Neutrophil (primary cell): ENCODE measurements at regions not wholly inside any gene's neighbourhood (a gene's known extent, or its start where the extent isn't known, plus 50 kb on each side); places are given as distances from the start of the nearest gene placed in this dataset.

ENCODE experiments used
- H3K27ac ChIP-seq: fragments of 200-600 bp; sonication (generic); 2 replicates; pipeline ENCODE4 v1.5.1; 2016; ENCODE audit warnings: mild to moderate bottlenecking, moderate library complexity
- H3K27me3 ChIP-seq: fragments of 200-600 bp; sonication (generic); 2 replicates; pipeline ENCODE4 v1.6.0; 2016; ENCODE audit warnings: mild to moderate bottlenecking
- H3K36me3 ChIP-seq: fragments of 200-600 bp; sonication (generic); 2 replicates; pipeline ENCODE4 v1.5.1; 2017
- H3K4me1 ChIP-seq, 2 experiments: fragments of 200-600 bp in 1 of 2; sonication (generic) in 1 of 2; 1 replicate in 1 of 2; 2 replicates in 1 of 2; pipeline versions ENCODE4 v1.5.1 to v1.6.1; 2013 to 2016; ENCODE audit warnings: low read depth in 1 of 2, low read length in 1 of 2, mild to moderate bottlenecking in 1 of 2, moderate library complexity in 1 of 2; ENCODE audit not compliant: control insufficient read depth in 1 of 2, insufficient read depth in 1 of 2
- H3K4me3 ChIP-seq, 2 experiments: fragments of 200-600 bp in 1 of 2; sonication (generic) in 1 of 2; 1 replicate in 1 of 2; 2 replicates in 1 of 2; pipeline ENCODE4 v1.5.1; 2013 to 2016; ENCODE audit warnings: low read depth in 1 of 2, low read length in 1 of 2, mild to moderate bottlenecking in 1 of 2, moderate library complexity in 1 of 2
- H3K9me3 ChIP-seq: fragments of 200-600 bp; sonication (generic); 2 replicates; pipeline ENCODE4 v1.5.1; 2016
- CTCF ChIP-seq: fragments of 200-600 bp; sonication (generic); IDR thresholded peaks from 2 replicates; pipeline ENCODE4 v1.5.1; 2016; ENCODE audit warnings: antibody characterized with exemption

DNA sequence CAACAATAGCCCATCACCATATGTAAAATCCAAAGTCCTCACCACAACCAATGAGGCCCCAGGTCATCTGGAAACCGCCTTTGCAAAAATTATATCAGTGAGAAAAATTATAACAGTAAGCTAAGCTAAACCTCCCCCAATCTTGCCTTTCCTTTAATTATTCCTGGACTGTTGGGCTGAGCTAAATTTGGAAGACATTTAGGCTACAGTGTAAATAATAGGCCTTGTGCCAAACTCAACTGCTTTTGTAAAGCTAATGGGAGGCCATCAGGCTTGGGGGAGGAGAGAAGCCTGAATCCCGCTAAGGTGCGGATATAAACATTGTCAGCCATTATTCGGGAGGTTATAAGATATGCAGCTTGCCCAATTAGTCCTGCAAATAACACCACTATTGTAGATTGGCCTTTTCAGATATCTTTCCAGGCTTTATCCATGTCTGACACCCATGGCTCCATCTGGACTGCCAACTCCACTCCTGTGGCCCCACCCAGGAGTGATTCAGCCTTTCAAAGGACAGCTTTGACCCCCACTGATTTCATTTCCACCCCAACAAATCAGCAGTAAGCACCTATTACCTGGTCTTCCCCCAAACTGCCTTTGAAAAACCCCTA lies 53.0 kb upstream of the CA12 start:
- Histone ChIP-seq H3K9me3 (no peaks in the 10 kb centered on the region), H3K4me3 (no peak overlapping the region), H3K4me1 (peaks cover 8% of the 10 kb centered on the region in 2 experiments), H3K27me3 (no peaks in the 10 kb centered on the region), H3K36me3 (no peaks in the 10 kb centered on the region), H3K27ac (no peak overlapping the region)
- no peak for TF ChIP-seq CTCF

DNA sequence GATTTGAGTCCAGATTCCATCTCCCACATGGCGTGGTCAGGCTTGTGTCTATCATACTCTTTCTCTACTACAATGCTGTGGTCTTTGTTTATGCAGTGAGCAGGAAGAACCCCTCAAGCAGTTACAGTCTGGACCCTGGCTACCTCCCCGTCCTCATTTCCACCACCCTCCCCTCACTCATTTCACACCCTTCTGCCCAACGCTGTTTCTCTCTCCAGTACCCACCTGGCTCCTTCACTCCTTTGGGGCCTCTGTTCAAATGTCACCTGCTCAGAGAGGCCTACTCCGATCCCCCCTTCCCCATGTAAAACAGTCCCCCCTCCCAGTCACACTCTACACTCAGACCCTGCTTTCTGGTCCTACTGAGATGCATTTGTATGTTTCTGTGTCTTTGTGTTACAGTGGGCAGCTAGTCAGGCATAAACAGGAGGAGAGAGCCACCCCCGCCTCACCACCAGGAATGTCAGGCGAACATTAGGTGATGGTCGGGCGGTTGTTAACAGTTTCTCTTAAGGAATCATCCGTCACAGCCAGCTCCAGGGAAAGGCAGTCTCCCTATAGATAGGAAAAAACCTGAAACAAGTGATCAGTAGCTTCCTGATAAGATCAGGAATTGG lies 53.7 kb upstream of the CA12 start:
- no peak for TF ChIP-seq CTCF
- Histone ChIP-seq H3K4me3 (no peak overlapping the region), H3K36me3 (no peaks in the 10 kb centered on the region), H3K27ac (no peak overlapping the region), H3K9me3 (no peaks in the 10 kb centered on the region), H3K4me1 (peaks cover 8% of the 10 kb centered on the region in 2 experiments), H3K27me3 (no peaks in the 10 kb centered on the region)

GRCh38 chr15:63436341-63436740 lies 54.7 kb upstream of the CA12 start:
- Histone ChIP-seq H3K36me3 (no peaks in the 10 kb centered on the region), H3K4me3 (no peak overlapping the region), H3K27ac (peak overlapping the region; percentile 2), H3K9me3 (no peaks in the 10 kb centered on the region), H3K27me3 (no peaks in the 10 kb centered on the region), H3K4me1 (peaks cover 8% of the 10 kb centered on the region in 2 experiments)
- no peak for TF ChIP-seq CTCF

DNA sequence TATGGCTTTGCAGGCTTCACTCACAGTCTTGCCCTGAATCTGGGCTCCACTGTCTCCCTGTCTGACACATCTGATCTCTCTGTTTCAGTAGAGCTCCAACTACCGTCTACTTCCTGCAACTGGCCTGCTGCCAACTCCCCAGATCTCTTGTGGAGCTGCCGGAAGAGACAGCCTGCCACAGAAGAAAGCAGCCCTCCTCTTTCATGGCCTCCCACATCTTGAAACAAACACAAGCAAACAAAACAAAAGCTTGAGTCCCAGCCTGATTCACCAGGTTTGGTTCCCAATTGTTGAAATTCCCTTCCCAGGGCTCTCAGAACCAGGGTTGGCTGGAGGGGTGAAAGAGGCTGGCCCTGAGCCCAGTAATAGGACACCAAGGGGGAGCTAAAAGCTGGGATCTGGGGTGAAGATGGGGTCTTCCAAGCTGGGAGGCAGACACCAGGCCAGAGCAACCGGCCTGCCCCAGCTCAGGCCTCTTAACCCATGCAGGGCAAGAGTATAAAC lies 55.3 kb upstream of the CA12 start:
- H3K36me3 ChIP-seq = no peaks in the 10 kb centered on the region
- peak overlapping the region; percentile 2 for H3K27ac ChIP-seq
- H3K9me3 ChIP-seq = no peaks in the 10 kb centered on the region
- no peak overlapping the region for H3K4me3 ChIP-seq
- no peaks in the 10 kb centered on the region for H3K27me3 ChIP-seq
- peaks cover 8% of the 10 kb centered on the region in 2 experiments for H3K4me1 ChIP-seq
- TF ChIP-seq CTCF = no peak

- Histone ChIP-seq H3K27me3 (no peaks in the 10 kb centered on the region), H3K4me3 (no peak overlapping the region), H3K4me1 (peaks cover 8% of the 10 kb centered on the region in 2 experiments), H3K27ac (no peak overlapping the region), H3K9me3 (no peaks in the 10 kb centered on the region), H3K36me3 (no peaks in the 10 kb centered on the region)
- no peak for TF ChIP-seq CTCF
These were observed 58.1 kb upstream of the CA12 start for GRCh38 chr15:63439536-63440264.
